Posterior cingulate gyrus (tissue), 11 donors: ENCODE measurements at regions not wholly inside any gene's neighbourhood (a gene's known extent, or its start where the extent isn't known, plus 50 kb on each side); places are given as distances from the start of the nearest gene placed in this dataset.

Experiments
- DNase-seq, 10 donors: peaks; one replicate each; pipeline versions ENCODE4 v3.0.0 to v3.0.0-alpha.2; 2020 to 2021; ENCODE audit warnings: mixed read lengths in 3 of 10
- intact Hi-C: fragments of 100-400 bp; cut with DNase I; formaldehyde crosslinking; loops from one replicate; pipeline ENCODE4 v1.15.1; 2023

- intact Hi-C loops = no loop called here
- no peak for DNase-seq
Observed at GRCh38 chr15:81506071-81506470, 132.1 kb upstream of the TMC3 start.

GRCh38 chr15:81504170-81504905 is 130.3 kb upstream of the TMC3 start:
- DNase-seq = no peak

DNA sequence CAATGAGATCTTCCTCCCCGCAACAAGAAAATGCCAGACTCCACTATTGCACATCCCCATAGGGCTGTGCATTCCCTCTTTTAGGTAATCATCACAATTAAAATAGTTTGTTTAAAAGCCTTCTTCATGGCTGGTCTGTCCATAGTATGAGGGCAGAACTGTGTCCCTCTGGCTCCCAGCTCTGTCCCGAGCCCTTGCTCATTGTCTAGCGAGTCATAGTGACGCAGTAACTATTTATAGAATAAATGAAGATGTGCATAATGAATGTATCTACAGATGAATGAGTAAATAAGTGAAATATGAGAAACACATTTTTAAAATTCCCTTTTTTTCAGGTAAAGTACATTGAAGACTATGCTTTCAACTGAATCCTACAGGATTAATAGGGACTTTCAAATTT is 128.4 kb upstream of the TMC3 start:
- intact Hi-C loops = no loop called here
- no peak for DNase-seq

More at GRCh38 chr15:81504170-81504905, 130.3 kb upstream of the TMC3 start:
- intact Hi-C loops = no loop called here

DNA sequence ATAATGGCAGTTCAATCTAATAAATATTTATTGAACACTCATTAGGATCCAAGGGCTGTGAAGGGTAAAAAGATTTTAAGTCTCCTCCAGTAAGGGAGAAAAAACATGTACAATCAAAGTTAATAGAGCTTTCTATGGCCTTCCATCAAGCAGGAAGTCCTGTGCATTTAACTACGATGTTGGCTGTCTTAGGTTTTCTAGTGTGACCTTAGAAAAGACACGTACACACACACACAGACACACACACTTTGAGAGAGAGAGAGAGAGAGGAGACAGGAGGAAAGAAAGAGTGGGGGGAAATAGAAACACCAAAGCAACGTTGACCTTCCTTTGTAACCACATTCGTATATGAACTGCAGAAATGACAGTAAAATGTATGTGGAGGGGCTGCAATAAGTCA is 126.1 kb upstream of the TMC3 start:
- intact Hi-C loops = no loop called here
- no peak for DNase-seq

DNA sequence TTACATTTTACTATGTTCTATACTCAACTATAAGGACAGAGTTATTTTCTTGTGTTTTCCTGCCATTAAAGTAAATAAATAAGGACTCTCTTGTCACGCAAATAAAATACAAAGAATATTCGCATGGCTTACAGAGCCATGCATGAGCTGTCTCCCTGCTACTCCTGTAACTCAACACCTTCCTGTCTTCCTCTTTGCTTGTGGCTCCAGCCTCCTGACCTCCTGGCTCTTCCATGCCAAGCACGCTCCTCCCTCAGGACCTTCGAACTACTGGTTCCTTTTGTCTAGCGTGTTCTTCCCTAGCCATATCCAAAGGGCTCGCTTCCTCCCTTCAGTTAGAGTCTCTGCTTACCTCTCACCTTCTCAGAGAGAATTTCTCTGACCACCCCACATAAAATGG is 124.3 kb upstream of the TMC3 start:
- intact Hi-C loops = no loop called here
- no peak for DNase-seq

DNA sequence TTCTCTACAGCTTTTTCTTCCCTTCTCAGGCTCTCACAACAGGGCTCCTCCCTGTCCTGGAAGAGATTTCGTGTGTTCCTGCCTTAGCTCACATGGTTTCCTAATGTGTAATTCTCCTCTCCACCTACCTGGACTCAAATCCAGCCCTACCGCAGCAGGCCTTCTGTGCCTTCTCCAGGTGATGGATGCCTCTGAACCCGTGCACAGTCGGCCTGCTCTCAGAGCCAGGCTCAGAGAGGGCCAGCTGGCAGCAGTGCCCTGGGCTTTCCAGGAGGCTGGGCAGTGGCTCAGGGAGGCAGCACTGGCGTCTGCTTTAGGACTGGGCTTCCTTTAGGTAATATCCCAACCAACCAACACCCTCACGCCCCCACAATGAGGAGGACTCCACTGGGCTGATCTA is 123.2 kb upstream of the TMC3 start:
- no peak for DNase-seq
- intact Hi-C loops = no loop called here

GRCh38 chr15:81495780-81496467 is 121.9 kb upstream of the TMC3 start:
- DNase-seq = no peak
- intact Hi-C loops = no loop called here

GRCh38 chr15:81492969-81493645 is 119.1 kb upstream of the TMC3 start:
- no peak for DNase-seq
- intact Hi-C loops = no loop called here

DNA sequence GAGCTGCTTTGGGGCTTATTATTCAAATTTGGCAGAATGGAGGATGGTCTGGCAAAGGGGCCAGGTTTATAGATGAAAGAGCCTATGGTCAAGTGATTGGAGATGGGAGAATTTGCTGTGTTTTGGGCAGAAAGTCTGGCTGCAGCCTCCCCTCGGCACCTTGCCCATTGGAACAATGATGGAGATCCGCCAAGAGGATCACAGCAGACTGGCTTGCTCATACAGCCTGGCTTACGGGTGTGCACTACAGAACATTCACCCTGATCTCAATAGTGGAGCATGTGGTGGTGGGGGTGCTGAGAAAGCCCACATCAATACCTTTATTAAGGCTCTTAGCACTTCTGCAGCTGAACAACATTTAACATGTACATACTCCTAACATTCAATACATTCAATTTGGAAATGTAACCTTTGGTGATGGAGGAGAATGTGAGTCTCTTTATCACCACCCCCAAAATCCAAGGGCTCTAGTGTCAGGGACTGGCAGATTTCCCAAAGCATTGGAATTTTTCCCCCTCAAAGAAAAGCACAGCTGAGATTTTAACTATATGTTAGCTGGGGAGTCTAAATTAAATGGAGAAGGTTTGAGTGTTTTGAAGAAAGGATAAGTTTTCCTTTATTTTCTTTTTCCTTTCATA is 118.4 kb upstream of the TMC3 start:
- intact Hi-C loops = no loop called here

DNA sequence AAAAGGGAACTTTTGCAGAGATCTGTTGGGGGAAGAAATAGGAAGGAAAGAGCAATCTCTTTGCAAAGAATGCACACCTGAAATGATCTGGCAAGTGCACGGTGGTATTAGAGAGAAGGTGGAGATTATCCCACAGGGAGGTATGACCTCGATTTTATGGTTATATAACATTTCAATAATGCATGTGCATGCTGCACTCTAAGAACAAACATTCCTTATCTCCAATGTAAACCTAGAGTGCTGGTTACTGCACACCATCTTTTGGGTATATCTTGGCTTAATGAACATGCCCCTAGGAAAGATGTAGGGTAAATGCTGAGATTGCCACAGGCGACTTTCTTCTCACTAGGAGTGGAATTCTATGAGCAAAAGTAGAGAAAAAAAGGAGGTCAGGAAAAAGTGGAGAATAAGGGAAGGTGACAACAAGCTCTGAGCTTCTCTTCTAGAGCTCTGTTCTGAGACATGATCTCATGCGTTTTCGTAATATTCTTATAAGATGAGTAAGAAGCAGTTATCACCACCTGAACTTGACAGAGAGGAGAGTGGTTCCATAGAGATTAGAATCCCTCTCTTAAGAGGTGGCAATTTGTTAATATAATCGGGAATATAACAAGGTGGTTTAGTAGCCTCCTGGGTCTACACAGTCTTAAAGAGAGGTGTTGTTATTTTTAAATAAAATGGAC is 117.5 kb upstream of the TMC3 start:
- intact Hi-C loops = no loop called here
- DNase-seq = no peak

More for the DNA sequence above, 118.4 kb upstream of the TMC3 start:
- peak in 6 of 10 donors; percentile 20 to 85 (median 52) for DNase-seq

- no peak for DNase-seq
- intact Hi-C loops = no loop called here
Observed at GRCh38 chr15:81485806-81486205, 111.8 kb upstream of the TMC3 start.

DNA sequence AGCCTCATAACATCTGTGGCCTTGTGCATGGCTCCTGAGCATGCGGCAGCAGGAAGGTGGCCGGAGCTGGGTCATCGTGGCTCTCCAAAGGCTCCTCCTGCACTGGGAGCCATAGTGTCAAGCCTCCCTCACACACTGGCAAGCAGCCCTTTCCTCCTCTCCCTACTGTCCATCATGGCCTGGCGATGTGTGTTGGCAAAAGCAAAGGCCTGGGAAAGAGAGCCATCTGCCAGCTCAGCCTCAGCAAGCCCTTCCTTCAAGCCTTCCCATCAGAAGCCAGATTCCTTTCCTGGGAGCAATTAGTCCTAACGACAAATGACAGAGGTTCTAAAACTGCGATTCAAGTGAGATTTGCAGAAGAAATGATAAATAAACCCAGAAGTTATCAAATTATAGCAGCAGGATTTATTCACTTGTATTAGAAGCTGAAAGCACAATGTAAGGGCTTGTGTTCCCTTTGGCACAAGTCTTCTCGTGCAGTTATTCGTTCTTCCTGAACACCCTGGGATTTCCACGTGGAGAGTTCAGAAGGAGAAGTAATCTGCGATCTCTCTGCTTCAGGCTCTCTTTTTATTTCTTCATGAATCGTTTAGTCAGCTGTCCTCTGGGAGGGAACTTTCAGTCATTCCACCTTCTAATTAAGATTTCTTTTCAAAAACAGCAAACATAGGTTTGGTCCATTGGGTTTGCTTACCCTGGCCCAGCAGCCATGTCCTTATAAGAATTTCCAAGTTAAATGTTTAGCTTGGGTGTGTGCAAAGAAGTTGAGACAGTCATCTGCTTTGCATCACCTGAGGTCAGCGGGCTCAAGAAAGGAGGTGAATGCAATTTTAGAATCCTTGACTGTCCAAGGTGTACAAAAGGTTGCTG is 110.3 kb upstream of the TMC3 start:
- DNase-seq = no peak
- intact Hi-C loops = no loop called here

DNA sequence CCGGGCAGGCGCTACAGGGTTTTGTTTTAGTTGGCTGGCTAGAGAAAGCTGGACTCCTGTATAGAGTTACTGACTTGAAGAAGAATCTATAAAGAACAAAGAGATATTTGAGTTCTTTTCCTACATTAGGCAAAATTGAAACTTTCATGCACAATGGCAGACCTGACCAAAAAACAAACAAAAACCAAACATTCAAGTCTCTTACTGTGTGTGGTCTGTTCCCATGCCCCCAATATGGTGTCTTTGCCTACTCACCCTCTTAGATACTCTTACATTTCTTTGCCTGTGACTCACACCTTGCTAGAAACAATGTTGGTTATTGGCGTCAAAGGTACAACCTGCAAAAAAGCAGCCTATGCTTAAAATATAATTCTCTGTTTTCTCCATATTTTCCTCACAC is 109.5 kb upstream of the TMC3 start:
- no peak for DNase-seq
- intact Hi-C loops = no loop called here

GRCh38 chr15:81481346-81481745 is 107.3 kb upstream of the TMC3 start:
- intact Hi-C loops = loop anchor here (2.0 kb wide), 2 partner anchors 659 to 717 kb away; no protein-coding TSS in a partner anchor
- no peak for DNase-seq

GRCh38 chr15:81480645-81481053 is 106.6 kb upstream of the TMC3 start:
- peak in 1 of 10 donors; percentile 11 for DNase-seq
- intact Hi-C loops = loop anchor here (1.0 to 2.0 kb wide), 3 partner anchors 567 to 718 kb away; no protein-coding TSS in a partner anchor

DNA sequence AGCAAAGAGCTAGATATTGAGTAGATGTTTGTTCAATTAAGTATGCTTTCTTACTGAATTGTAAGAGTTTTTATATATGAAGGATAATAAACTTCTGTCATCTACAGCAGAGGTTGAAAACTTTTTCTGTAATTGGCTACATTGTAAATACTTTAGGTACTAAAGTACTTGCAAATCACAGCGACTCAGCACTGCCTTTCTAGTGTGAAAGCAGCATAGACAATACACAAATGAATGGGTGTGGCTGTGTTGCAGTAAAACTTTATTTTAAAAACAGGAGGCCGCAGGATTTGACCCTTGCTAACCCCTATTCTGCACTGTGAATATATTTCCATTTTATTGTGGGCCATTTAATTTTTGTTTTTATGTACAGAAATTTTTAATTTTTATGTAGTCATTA is 104.3 kb upstream of the TMC3 start:
- intact Hi-C loops = no loop called here
- DNase-seq = no peak

DNA sequence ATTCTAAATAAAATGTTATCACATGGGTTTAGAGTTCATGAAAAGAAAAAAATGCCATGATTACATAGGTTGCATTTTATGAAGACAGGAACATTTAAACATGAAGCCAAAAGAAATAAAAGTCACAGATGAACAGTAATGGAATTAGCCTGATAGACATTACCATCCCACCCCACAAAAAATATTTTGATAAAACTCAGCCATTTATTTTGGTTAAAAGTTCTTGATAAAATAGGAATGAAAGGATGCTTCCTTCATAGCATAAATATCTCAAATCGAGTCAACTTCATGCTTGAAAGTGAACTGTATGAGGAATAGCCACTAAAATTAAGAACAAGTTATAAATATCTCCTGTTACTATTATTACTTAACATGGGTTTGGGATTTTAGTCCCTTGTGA is 101.9 kb upstream of the TMC3 start:
- intact Hi-C loops = no loop called here
- DNase-seq = no peak

DNA sequence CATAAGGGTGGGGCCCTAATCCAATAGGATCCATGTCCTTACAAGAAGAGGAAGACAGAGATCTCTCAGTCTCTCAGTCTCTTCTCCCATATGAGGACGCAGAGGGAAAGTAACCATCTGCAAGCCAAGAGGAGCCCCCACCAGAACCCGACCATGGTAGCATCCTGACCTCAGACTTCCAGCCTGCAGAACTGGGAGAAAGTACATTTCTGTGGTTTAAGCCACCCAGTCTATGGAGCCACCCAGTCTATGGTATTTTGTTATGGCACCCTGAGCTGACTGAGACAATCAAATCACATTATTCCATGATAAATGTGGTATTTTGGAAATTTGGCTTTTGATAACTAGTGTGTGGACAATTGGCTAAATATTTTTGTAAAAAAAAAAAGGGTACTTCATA is 101.5 kb upstream of the TMC3 start:
- intact Hi-C loops = no loop called here
- DNase-seq = no peak

DNA sequence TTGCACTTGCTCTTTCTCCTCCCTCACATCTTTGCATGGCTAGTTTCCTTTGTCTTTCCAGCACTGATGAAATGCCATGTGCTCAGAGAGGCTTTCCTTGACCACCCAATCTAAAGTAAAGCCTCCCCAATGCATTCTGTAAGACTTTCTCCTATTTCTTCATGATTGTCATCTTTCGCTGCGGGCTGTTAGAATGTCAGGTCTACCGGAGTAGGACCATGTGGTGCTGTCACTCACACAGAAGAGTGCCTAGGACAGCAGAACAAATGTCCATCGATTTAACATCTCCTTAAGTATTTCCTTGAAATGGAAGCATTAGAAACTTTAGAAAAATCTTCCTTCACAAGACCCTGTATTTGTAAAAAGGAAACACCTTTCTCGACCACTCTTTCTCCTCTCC is 99.9 kb upstream of the TMC3 start:
- intact Hi-C loops = no loop called here
- DNase-seq = no peak

DNA sequence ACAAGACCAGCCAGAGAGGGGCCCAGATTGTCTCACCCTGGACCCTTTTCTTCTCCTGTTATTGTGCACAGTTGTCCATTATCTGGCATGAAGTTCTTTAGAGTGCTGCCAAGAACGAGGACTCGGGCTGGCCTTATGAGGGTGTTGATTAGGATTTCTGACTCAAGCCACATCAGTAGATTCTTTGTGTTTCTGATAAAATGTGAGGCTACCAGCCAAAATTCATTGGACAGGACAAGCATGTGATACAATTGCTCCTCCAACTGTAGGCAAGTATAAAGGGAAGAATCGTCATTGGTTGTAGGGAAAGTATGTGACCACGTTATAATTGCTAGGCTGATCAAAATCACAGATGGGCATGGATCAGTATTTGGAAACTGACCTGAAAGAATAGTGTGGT is 99.2 kb upstream of the TMC3 start:
- DNase-seq = peak in 1 of 10 donors; percentile 21
- intact Hi-C loops = no loop called here
